ENCODE measurements at regions not wholly inside any gene's neighbourhood (a gene's known extent, or its start where the extent isn't known, plus 50 kb on each side); places are given as distances from the start of the nearest gene placed in this dataset.
A peak's percentile ranks its signal among the peaks of the same experiment; 100 is the strongest.
"Not testable (repeated sequence)": the region's sequence is repeated elsewhere in the genome, so short reads cannot be mapped to it uniquely, and the experiment has no call there.

DNA sequence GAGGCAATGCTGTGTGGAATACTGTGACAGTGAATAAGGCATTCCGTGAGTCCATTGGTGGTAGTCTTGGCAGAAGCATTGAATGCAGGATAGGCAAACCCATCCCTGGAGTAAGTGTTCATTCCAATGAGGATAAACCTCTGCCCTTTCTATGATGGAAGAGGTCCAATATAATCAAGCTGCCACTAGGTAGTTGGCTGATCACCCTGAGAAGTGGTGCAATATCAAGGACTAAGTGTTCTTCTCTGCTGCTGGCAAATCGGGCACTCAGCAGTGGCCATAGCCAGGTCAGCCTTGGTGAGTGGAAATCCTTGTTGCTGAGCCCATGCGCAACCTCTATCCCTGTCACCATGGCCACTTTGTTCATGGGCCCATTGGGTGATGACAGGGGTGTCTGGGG is 70.1 kb downstream of the FBXO4 start:
- no peak for DNase-seq (ENCODE audit: low spot score)

DNA sequence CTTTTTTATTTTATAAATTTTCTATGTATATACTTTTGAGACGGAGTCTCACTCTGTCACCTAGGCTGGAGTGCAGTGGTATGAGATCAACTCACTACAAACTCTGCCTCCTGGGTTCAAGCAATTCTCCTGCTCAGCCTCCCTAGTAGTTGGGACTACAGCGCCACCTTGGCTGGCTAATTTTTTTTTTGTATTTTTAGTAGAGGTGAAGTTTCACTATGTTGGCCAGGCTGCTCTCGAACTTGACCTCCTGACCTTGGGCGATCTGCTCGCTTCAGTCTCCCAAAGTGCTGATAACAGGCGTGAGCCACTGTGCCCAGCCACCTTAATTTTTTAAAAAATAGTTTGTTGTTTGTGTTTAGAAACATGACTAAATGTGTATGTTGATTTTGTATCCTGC is 76.6 kb downstream of the FBXO4 start:
- DNase-seq (ENCODE audit: low spot score): no peak

DNA sequence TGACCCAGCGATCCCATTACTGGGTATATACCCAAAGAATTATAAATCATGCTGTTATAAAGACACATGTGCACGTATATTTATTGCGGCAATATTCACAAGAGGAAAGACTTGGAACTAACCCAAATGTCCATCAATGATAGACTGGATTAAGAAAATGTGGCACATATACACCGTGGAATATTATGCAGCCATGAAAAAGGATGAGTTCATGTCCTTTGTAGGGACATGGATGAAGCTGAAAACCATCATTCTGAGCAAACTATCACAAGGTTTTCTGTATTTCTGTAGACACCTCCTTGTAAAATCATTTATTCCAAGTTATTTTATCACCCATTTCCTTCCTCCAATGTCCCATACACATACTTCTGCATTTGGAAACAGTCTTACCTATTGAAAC is 78.8 kb downstream of the FBXO4 start:
- not testable (repeated sequence) for DNase-seq (ENCODE audit: low spot score)

DNA sequence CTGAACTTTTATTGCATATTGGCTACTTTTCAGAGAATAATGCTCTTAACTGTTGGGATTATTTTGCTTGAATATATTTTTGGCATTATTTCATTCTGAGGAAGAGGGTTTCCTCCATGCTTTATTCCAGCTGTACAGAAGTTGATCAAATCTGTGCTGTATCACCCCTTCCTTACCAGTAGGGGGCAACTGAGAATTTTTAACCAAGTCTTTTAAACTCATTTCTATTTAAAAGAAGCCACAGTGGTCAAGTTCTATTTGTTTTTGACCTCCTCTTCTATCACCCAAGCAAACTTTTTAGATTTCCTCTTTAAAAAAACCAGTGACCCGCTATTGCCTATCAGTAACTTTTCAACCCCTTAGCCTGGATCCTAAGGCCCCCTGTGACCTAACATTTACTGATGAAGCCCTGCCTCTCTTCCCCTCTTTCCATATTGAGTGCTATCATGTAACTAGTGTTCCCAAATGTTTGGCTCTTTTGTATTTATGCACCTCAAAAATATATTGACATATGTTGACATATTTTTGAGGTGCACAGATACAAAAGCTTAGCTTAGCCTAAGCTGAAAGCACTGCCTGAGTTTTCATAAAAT is 80.6 kb downstream of the FBXO4 start:
- DNase-seq (ENCODE audit: low spot score): no peak

DNA sequence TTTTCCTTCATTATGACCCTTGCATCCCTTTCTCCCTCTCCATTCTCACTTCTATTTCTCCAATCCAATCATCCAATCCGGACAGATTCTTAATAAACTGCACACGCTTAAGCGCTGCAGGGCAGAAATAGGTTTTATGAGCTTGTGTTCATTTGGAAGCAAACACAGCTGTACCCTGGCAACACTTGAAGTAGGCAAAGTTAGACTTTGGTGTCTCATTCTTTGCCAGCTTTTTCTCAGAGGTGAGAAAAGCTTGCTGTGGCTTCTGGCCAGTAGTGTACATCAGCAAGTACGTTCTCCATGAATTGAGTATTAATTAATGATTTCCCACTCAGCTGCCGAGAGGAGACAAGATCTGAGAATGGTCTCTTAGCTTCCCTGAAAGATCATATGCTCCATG is 88.5 kb downstream of the FBXO4 start:
- no peak for DNase-seq (ENCODE audit: low spot score)

DNA sequence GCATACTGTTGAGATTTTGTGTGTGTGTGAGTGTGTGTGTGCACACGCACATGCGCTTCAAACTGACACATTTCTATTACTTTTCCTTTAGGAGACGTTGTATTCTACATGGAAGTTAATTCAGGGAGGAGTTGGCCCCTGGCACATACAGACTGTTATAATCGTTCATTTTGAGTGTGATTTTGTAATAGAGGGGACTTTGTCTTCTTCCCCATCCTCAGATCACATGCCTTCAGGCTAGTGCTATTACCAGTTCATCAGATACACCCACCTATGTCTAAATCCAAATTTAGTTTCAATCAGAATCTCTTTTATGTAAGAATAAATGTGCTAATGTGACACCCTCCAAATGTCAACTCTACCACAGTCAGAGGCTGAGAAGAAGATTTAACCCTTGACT is 90.2 kb downstream of the FBXO4 start:
- no peak for DNase-seq (ENCODE audit: low spot score)

DNA sequence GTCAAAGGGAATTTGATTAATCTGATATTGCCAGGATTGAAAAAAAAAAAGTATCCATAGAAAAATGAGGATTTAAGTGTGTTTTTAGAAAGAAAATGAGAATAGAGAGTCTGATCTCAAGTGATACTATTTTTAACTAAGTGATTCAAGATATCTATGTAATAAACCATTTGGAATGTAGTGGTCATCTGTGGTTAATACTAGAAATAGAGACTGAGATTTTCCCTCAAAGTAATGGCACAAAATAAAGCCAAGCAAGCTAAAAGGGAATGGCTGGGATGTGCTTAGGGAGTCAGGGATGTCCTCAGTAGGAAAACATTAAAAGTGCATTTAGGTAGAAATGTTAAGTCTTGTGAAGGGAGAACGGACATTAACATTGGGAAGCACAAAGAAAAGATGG is 90.6 kb downstream of the FBXO4 start:
- DNase-seq (ENCODE audit: low spot score): no peak

DNA sequence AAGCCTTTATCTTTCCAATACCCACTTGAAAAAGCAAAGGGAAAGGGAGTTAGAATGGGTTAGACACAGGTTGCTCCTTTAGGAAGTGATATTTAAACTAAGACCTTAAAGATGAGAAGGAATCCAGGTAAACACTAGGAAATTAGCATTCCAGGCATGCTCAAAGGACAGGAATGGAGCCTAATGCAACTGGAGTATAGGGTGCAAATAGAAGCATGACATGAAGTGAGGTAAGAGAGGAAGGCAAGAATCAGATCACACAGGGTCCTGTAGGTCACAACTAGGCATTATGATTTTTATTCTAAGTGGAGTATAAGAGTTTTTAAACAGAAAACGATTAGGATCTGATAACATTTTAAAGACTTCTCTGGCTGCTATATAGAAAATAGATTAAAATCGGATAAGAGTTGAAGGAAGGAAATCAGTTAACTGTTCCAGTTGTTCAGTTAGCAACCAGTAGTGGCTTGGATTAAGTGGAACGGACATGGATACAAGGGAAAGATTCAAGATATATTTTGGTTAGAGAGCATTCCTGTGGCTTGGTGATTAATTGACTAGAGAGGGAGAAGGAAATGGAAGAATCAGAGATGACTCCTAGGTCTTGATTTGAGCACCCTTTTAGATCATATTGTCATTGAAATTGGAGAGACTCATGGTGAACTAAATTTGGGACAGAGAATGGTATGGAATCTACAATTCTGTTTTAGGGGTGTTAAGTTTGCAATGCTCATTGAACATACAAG is 95.9 kb downstream of the FBXO4 start:
- DNase-seq (ENCODE audit: low spot score): no peak

DNA sequence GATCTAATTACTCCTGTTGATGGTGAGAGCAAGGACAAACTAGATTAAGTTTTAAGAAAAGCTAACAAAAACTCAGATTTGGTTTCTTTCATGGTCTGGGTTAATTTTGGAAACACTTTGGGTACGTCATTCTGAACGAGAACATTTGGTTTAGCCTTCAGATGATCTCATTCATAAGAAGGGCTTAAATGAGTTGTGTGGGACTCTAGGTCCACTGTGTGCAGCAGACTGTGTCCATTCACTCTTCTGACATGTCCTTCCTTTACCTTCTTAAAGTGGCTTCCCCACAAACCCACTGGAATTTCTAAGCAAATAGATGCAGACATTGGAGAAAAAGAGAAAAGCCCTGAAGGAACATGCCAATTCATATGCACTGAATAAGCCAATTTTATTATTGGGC is 96.8 kb downstream of the FBXO4 start:
- no peak for DNase-seq (ENCODE audit: low spot score)

DNA sequence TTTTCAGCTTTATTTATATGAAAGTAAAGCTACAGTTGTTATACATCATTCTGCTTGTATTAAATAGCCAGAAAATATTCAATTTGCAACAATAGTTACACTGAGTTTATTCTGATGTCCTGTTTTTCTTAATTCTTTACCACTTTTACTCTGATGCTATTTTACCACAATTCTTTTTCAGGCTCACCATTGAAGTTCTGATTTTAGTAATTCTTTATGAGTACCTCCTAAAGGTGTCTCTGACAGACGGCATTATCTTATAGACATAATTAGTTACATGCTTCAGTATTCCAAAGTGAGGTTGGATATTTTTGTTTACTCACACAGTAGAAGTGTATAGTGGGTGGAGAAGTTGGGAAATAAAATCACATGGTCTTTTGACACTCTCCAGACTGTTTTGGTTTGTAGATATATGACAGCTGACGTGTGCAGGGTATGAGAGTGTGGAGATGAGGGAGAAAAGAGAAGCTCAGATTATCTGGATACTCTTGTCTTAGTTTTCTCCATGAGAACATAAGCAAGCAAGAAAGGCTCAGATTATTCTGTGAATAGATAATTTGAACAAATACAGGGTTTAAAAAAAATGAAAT is 97.4 kb downstream of the FBXO4 start:
- no peak for DNase-seq (ENCODE audit: low spot score)

DNA sequence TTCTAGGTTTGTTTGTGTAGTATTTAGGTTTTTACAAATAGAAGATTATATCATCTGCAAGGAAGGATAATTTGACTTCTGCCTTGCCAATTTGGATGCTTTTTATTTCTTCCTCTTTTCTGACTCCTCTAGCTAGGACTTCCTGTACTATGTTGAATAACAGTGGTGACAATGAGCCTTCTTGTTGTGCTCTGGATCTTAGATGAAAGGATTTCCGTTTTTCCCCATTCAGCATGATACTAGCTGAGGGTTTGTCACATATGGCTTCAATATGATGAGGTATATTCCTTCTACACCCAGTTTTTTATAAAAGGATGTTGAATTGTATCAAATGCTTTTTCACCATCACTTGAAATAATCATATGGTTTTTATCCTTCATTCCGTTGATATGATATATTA is 101.4 kb downstream of the FBXO4 start:
- no peak for DNase-seq (ENCODE audit: low spot score)

DNA sequence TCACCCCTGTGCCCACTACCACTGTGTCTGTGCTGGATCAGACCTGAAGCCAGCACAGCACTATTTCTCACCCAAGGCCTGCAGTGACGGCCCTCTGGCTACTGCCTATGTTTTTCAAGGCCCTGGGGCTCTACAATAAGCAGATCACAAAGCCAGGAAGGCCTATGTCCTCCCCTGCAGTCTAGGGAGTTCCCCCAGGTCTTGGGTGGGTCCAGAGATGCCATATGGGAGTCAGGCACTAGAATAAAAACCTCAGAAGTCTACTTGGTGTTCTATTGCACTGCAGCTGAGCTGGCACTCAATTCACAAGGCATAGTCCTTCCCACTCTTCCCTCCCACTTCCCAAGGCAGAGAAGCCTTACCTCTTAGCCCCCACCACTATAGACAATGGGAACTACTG is 107.1 kb downstream of the FBXO4 start:
- DNase-seq (ENCODE audit: low spot score): no peak

DNA sequence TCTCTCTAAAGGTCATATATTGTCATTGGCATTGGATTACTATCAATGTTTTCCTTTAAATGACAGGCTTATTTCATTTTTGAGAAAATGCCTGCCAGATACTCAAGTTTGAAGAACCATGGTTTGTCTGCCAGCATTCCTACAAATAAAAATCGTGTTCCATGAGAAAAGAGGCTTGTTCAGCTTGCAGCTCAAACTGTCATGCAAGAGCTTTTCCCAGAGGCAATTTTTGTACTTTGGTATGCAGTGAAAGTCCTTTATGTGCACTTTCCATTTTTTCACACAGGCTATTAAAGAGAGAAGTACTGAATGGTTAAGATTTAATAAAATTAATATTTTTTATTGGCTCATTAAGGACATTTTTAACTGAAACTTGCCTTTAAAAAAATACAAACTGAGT is 110.4 kb downstream of the FBXO4 start:
- DNase-seq (ENCODE audit: low spot score): no peak

DNA sequence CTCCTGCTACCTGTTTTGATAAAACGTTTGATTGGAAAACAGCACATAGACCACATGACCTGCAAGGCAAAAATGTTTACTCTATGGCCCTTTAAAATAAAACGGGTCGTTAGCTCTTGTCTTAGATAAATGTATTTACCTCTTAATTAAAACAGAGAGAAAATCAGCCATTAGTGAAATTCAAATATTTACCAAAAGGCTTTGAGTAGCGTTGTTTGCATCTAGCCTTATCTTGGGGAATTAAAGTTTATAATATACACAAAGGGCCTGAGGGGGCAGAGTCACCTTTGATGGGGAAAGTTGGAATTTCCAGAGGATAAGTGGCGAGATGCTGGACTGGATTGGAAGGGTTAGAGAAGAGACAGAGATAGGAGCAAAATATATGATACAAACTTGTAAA is 111.3 kb downstream of the FBXO4 start:
- no peak for DNase-seq (ENCODE audit: low spot score)

DNA sequence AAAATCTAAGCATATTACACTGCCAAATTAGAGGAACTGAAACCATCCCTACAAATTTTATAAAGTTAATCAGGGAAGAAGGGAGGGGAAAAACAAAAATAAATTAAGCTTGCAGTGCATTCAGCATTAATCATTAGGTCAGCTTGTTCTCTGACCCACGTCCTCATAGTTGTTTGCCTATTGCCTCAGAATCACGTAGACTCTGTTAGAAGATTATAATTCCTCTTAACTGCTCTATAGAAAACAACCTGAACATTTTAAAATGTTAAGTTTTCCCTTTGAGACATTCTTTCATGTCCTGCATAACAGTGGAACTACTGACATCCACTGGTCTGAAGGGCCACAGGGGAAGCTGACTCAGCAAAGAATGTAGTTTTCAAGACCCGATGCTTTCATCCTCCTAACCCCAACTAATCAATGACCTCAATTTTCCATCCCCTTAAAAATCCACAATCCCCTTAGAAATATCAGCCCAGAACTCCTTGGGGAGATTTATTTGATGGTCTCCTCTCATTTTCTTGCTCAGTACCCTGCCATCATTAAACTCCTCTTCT is 112.4 kb downstream of the FBXO4 start:
- DNase-seq (ENCODE audit: low spot score): no peak

DNA sequence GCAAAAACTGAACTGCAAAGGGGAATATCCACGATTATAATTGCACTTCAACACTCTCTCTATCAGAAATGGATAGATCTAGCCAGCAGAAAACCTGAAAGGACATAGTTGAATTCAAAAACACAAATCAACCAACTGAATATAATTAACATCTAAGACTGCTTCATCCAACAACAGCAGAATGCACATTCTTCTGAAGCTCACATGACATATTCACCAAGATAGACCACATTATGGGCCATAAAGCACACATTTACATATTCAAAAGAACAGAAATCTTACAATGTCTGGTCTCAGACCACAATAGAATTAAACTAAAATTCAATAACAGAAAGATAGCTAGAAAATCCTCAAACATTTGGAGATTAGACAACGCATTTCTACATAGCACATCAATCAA is 118.3 kb downstream of the FBXO4 start:
- DNase-seq (ENCODE audit: low spot score): no peak

DNA sequence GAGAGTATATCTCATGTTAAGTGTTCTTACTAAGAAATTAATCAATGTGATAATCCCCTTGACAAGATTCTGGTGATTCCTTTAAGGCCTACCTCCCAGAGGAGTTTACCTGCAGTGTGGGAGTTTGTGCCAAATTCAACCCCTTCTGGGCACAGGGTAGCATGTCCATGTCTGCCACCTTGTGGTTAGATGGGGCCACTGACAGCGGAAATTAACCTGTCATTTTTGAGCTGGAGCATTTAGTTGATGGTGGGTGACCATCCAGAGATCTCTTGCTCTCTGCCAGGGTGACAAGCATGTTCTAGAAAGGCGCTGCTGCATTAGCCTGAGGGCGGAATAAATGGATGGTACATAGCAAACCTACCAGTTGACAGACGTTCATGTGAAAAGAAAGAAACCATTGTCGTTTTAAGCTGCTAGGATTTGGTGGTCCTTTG is 132.2 kb downstream of the FBXO4 start:
- peak; percentile 51 for DNase-seq (ENCODE audit: low spot score)

DNA sequence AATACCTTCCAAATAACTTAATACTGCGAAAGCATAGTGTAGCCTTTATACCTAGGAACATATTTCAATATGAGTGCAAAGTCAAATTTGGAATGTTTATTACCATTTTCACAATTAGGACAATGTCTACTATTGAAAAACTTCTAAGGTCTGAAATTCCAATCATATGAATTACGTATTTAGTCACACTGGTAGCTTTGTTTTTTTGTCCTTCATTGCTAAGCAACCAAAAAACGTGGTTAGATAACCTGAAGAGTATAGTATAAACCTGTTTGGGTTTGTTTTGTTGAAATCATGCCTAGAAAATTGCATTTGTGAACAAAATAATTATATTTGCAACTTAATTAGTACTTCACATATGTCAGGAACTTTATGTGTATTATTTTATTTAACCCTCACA is 134.2 kb downstream of the FBXO4 start:
- no peak for DNase-seq (ENCODE audit: low spot score)

DNA sequence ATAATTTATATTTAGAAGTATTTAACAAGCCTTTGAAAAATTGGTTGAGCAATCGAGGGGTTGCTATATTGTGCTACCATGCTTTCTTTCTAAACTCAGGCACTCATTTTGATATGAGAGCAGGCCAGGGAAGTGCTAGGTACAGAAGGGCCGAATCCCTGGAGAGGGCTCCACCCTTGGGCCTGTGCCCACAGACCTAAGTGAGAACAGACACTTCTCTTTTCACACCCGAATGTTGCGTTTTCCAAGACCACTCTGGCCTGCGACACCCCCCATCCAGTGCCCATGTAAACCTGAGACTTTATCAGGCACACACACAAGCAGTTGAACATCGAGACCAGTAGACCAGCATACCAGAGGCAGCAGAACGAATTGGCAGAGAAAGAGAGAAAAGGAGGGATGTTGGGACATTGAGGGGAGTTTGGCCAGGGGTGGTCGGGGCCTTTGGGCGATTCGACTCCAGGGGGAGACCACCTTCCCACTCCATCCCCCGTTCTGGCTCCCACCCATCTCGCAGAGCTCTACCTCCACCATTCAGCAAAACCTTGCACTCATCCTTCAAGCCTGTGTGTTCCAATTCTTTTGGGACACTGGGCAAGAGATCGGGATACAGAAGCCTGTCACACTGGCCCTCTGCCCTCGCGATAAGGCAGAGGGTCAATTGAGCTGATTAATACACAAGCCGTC is 134.8 kb downstream of the FBXO4 start:
- no peak for DNase-seq (ENCODE audit: low spot score)

DNA sequence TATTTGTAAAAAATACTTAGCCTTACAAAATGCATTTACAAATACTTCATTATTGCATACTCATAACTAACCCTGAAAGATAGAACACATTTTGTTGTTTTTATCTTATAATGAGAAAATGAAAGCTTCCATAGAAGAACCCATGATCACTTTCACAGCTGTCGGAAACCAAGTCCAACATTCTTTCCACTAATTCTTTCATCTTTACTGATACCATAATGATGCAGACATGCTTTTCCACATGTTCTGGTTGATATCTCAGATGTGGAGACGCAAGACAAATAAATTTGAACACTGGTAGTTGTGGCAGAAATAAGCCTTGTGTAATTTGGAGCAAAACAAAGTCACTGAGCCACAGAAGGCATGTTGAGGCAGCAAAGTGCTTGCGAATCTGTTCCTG is 136.0 kb downstream of the FBXO4 start:
- no peak for DNase-seq (ENCODE audit: low spot score)

DNA sequence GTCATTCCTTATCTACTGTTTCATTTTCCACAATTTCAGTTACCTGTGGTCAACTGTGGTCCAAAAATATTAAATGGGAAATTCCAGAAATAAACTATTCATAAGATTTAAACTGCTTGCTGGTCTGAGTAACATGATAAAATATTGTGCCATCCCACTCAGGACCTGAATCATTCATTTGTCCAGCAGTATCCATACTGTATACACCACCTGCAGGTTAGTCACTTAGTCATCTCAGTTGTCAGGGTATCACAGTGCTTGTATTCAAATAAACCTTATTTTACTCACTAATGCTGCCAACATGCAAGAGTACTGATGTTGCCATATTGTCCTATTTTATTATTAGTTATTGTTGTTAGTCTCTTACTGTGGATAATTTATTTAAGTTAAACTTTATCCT is 139.7 kb downstream of the FBXO4 start:
- DNase-seq (ENCODE audit: low spot score): no peak

DNA sequence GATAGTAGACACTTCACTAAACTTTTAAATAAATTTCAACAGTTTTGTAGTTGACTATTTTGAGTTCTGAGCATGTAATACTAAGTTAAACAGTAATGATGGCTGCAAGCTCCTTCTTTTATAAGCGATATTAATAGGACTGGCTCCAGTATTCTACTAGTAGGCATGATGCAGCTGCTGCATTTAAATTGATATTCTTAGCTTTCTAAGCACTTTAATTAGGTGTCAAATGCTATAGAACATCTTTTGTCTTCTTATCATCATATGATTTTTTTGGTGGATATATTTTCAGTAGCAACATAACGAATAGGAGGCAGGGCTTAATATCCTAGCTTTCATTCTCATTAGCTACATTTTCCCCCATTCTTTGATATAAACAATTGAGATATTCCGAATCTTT is 141.1 kb downstream of the FBXO4 start:
- DNase-seq (ENCODE audit: low spot score): no peak

DNA sequence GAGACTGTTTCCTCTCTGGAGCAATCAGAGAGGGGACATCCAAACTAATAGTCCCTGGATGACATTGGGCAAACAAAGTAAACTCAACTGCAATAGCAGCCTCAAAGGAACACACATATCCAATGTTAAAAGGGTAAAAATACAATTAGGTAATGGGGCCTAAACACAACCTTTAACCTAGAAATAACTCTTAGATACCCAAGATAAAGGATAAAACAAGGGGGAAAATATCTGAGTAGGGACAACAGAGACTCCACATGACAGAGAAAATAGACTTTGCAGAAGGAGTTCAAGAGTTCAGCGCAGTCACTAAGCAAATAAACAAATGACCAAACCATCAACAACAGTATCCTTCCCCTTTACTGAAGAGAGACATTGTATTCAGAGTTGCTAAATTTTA is 149.3 kb downstream of the FBXO4 start:
- no peak for DNase-seq (ENCODE audit: low spot score)
